DMS53 treated with DMSO at 0.1 percent for 48 hours (cell line): ENCODE measurements at regions not wholly inside any gene's neighbourhood (a gene's known extent, or its start where the extent isn't known, plus 50 kb on each side); places are given as distances from the start of the nearest gene placed in this dataset.
A peak's percentile ranks its signal among the peaks of the same experiment; 100 is the strongest.

Experiments used
- DNase-seq: peaks from one replicate; lab custom pipeline; 2025; ENCODE audit not compliant: unreplicated experiment; lab: John Stamatoyannopoulos, UW

DNA sequence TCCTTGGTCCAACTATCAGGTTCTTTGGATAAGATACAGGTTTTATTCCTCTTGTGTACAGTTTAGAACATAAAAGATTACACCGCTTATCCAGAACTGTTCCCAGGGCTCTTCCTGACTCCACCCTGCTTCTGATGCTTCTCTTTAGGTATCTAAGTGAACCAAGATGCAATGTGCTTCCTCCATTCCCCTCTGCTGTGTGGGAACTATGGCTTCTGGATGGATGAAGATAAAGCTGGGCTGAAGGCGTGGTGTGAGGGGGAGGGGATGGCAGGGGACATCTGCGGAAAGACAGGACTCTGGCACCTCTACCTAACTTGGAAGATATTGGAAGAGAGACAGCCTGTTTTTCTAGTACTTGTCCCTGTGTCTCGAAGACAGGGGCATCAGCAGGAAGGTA lies 209.9 kb upstream of the TBX20 start:
- no peak for DNase-seq

- DNase-seq, result no peak
These were observed 209.3 kb upstream of the TBX20 start for GRCh38 chr7:35463176-35463700.

GRCh38 chr7:35454575-35455385 lies 200.9 kb upstream of the TBX20 start:
- DNase-seq, result no peak

DNA sequence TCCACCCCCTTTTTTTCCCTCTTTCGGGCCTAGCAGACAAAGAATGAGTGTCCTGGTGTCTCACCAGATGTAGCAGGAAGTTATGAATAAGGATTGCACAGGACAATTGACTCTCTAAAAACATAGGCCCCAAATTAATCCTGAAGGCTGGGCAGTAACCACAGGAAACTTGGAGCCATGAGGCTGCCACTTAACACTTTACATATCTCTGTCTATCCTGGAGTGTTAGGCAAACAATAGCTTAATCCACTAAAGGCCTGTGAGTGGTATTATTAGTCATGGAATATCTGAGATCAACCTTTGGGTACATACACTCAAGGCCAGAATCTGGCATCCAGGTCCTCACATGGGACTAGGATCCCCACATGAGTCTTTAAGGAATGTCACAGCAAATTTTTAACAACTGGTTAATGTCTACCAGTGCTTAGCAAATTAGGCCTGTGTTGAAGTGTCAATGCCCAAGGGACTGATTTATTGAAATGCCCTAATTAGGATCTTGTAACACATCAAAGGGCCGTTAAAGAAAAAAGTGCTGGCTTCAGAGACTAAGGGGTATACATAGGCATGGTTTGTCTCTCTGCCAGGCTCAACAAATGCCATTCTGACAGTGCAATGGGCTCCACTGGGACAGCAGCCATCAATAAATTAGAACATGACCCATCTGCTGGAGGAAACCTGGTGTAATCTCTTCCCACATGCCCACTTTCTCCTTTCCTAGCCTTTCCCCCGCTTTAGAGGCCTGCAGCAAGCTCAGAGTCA lies 196.7 kb upstream of the TBX20 start:
- peak; percentile 89 for DNase-seq

- no peak for DNase-seq
These were observed 194.6 kb upstream of the TBX20 start for GRCh38 chr7:35448486-35448885.

DNA sequence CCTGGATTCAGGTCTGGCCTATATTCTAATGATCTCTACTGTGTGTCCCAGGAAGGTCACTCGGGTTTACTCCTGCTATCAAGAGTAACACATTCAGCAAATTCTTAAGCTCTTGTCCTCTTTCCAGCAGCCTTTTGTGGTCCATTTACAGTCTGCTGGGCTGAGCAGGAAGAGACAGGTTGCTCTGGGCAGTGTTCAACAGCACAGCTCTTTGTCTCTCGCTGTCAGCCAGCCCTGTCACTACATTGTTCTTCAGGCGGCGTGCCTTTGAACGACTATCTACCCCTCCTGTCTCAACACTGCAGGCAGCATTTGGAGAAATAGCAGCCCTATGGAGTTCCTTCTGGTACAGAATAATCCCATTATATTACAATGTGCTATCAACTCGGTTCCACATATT lies 192.2 kb upstream of the TBX20 start:
- no peak for DNase-seq

GRCh38 chr7:35437619-35438275 lies 183.8 kb upstream of the TBX20 start:
- DNase-seq, result no peak

- DNase-seq, result no peak
These were observed 182.6 kb upstream of the TBX20 start for GRCh38 chr7:35436452-35436851.

GRCh38 chr7:35430547-35431153 lies 176.8 kb upstream of the TBX20 start:
- DNase-seq, result peak; percentile 23

GRCh38 chr7:35424869-35425495 lies 171.1 kb upstream of the TBX20 start:
- peak; percentile 46 for DNase-seq

- no peak for DNase-seq
These were observed 170.5 kb upstream of the TBX20 start for GRCh38 chr7:35424440-35424839.

DNA sequence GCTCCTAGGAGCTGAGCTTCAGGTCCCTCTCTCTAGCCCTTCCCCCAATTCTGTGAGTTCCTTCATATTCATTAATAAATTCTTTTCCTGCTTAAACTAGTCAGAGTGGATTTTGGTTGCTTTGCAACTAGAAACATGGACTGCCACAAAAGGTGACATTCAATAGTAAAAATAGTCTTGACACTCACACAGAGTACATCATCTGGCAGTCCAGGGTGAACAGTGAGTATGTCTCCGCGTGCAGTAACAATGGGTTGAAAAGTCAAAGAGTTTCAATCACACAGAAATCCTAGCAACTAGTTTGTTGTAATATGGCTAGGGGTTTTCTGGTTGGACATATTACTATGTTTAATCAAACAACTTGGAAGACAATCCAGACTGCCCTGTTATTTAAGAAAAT lies 168.8 kb upstream of the TBX20 start:
- DNase-seq, result no peak

GRCh38 chr7:35420656-35421055 lies 166.8 kb upstream of the TBX20 start:
- DNase-seq, result no peak

DNA sequence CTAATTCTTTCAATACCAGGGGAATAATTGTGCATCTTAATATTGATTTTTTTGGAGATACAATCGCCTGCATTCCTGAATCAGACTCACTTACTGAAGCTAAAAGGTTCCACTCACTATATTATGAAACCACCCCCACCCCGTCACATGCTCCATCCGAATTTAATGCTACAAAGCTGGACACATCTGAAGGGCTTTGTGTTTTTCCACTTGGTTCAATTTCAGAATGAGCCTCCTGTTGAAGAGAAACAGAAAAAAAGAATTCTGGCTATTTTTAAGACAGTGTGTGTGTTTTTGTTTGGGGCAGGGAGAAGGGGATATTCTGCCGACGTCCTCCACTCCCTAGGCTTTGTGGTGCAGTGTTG lies 165.5 kb upstream of the TBX20 start:
- DNase-seq, result no peak

GRCh38 chr7:35418716-35419390 lies 165.0 kb upstream of the TBX20 start:
- no peak for DNase-seq

DNA sequence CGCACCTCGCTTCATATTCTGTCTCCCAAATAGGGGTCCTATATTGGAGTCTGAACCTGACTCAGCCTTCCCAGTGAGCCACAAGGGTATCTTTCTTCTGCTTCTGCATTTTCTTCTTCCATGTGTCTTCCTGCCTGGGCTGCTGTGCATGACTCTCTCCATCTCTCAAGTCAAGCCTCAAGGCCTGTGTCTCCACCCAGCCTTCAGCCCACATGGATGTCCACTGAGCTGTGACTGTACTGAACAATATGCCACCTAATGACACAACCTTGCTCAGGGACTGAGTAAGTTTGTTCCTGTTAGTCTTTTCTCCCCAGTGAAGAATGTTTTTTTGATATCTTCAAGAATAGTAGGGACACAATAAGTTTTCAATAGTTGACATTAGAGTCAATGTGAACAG lies 162.7 kb upstream of the TBX20 start:
- no peak for DNase-seq

- DNase-seq, result no peak
These were observed 161.5 kb upstream of the TBX20 start for GRCh38 chr7:35415411-35415822.

- DNase-seq, result no peak
These were observed 157.4 kb upstream of the TBX20 start for GRCh38 chr7:35411331-35411730.

GRCh38 chr7:35405461-35405860 lies 151.6 kb upstream of the TBX20 start:
- no peak for DNase-seq

DNA sequence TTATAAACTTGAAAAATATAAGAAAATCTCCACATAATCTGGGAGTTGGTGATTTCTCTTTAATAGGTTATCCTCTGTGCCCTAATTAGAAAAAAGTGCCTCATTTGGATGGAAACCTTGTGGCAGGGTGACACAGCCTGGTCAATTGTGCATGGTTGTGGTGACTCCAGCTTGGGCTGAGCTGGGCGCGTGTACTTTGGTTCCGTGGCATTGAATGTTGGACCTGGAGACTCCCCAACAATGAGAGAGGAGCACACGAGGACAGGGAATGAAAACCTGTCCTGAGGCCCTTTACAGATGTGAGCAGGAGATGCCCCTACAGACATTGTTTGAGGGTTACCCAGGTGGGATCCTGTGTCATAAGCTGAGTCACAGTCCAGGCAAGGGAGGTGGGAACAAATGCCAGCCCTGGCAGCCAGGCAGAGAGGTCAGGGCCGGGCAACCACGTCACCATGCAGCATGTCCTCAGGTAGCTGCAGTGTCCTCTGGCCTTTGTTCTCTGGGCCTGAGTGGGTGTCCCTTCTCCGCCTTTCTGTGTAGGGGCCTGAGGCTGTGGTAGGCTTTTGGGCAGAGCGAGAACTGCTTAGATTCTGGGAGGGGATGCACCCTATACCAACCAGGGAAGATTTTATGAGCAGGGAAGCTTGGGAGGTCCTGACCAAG lies 147.4 kb upstream of the TBX20 start:
- no peak for DNase-seq
